GM18858 (cell line): ENCODE measurements at regions not wholly inside any gene's neighbourhood (a gene's known extent, or its start where the extent isn't known, plus 50 kb on each side); places are given as distances from the start of the nearest gene placed in this dataset.
"Not testable (repeated sequence)": the region's sequence is repeated elsewhere in the genome, so short reads cannot be mapped to it uniquely, and the experiment has no call there.

Source experiments
- ATAC-seq: cut with Tn5 transposase; IDR thresholded peaks from one replicate; pipeline ENCODE4 v1.9.1; 2021; ENCODE audit not compliant: unreplicated experiment

GRCh38 chr1:187936667-187937066, 1107.9 kb downstream of the PLA2G4A start:
- ATAC-seq: no peak

- ATAC-seq: peak; percentile 74
Measured at GRCh38 chr1:187938092-187938491, 1109.3 kb downstream of the PLA2G4A start.

GRCh38 chr1:187942986-187943385, 1114.2 kb downstream of the PLA2G4A start:
- no peak for ATAC-seq

GRCh38 chr1:187943606-187944403, 1115.1 kb downstream of the PLA2G4A start:
- ATAC-seq: peak; percentile 33

GRCh38 chr1:187946661-187947060, 1117.9 kb downstream of the PLA2G4A start:
- not testable (repeated sequence) for ATAC-seq

- ATAC-seq: no peak
Measured at GRCh38 chr1:187947359-187947758, 1118.6 kb downstream of the PLA2G4A start.

GRCh38 chr1:187948170-187948794, 1119.5 kb downstream of the PLA2G4A start:
- peak; percentile 46 for ATAC-seq

GRCh38 chr1:187949567-187949966, 1120.8 kb downstream of the PLA2G4A start:
- ATAC-seq: no peak

- ATAC-seq: no peak
Measured at GRCh38 chr1:187951817-187952216, 1123.1 kb downstream of the PLA2G4A start.

- ATAC-seq: no peak
Measured at GRCh38 chr1:187952446-187952845, 1123.7 kb downstream of the PLA2G4A start.

- ATAC-seq: no peak
Measured at GRCh38 chr1:187956975-187957374, 1128.2 kb downstream of the PLA2G4A start.

- no peak for ATAC-seq
Measured at GRCh38 chr1:187958207-187958606, 1129.5 kb downstream of the PLA2G4A start.

- peak; percentile 37 for ATAC-seq
Measured at GRCh38 chr1:187959062-187959461, 1130.3 kb downstream of the PLA2G4A start.

- ATAC-seq: no peak
Measured at GRCh38 chr1:187960125-187960638, 1131.4 kb downstream of the PLA2G4A start.

GRCh38 chr1:187961895-187962294, 1133.1 kb downstream of the PLA2G4A start:
- ATAC-seq: no peak

GRCh38 chr1:187971851-187972250, 1143.1 kb downstream of the PLA2G4A start:
- ATAC-seq: no peak

GRCh38 chr1:187977298-187977697, 1148.5 kb downstream of the PLA2G4A start:
- ATAC-seq: no peak

GRCh38 chr1:187985145-187985896, 1156.6 kb downstream of the PLA2G4A start:
- peak; percentile 49 for ATAC-seq

- peak; percentile 81 for ATAC-seq
Measured at GRCh38 chr1:187985897-187986654, 1157.3 kb downstream of the PLA2G4A start.

GRCh38 chr1:187987236-187987776, 1158.6 kb downstream of the PLA2G4A start:
- ATAC-seq: no peak
